Neuronal stem cell (in vitro differentiated cells): ENCODE measurements at regions not wholly inside any gene's neighbourhood (a gene's known extent, or its start where the extent isn't known, plus 50 kb on each side); places are given as distances from the start of the nearest gene placed in this dataset.

Source experiments
- DNase-seq: peaks from one replicate; pipeline ENCODE4 v3.0.0-alpha.2; 2013; ENCODE audit warnings: low spot score
- H2AFZ ChIP-seq: one replicate; pipeline ENCODE4 v1.6.1; 2013; ENCODE audit warnings: mild to moderate bottlenecking, low read length, inconsistent platforms
- H2AK5ac ChIP-seq: 2 replicates; pipeline ENCODE4 v1.6.1; 2013; ENCODE audit warnings: low read depth, mild to moderate bottlenecking, inconsistent platforms, low read length, moderate library complexity, mixed read lengths
- H2BK120ac ChIP-seq: 2 replicates; pipeline ENCODE4 v1.6.1; 2013; ENCODE audit warnings: low read depth, mild to moderate bottlenecking, inconsistent platforms, low read length, moderate library complexity, mixed read lengths
- H2BK12ac ChIP-seq: one replicate; pipeline ENCODE4 v1.6.1; 2013; ENCODE audit warnings: low read length, inconsistent platforms
- H2BK15ac ChIP-seq: 2 replicates; pipeline ENCODE4 v1.6.1; 2013; ENCODE audit warnings: mild to moderate bottlenecking, low read length, inconsistent platforms, mixed read lengths
- H2BK5ac ChIP-seq: one replicate; pipeline ENCODE4 v1.6.1; 2013; ENCODE audit warnings: inconsistent platforms, mild to moderate bottlenecking, low read length, moderate library complexity
- H3K14ac ChIP-seq: one replicate; pipeline ENCODE4 v1.6.1; 2013; ENCODE audit warnings: low read length, inconsistent platforms
- H3K18ac ChIP-seq: 2 replicates; pipeline ENCODE4 v1.6.1; 2013; ENCODE audit warnings: low read length, inconsistent platforms
- H3K23ac ChIP-seq: 2 replicates; pipeline ENCODE4 v1.6.1; 2013; ENCODE audit warnings: low read depth, mild to moderate bottlenecking, mixed read lengths, low read length, inconsistent platforms; ENCODE audit not compliant: poor library complexity
- H3K27ac ChIP-seq: replicated peaks from 3 replicates; pipeline ENCODE4 v1.5.1; 2013; ENCODE audit warnings: low read length, inconsistent platforms
- H3K27me3 ChIP-seq, 3 experiments: 2 replicates each; pipeline ENCODE4 v1.6.1; 2013; ENCODE audit warnings: low read length in 3 of 3, mild to moderate bottlenecking in 2 of 3, inconsistent platforms in 1 of 3, low read depth in 1 of 3, mixed read lengths in 1 of 3, moderate library complexity in 1 of 3; ENCODE audit not compliant: control insufficient read depth in 3 of 3, insufficient read depth in 3 of 3
- H3K36me3 ChIP-seq, 2 donors: replicated peaks in 1 of 2; 2 replicates each; pipeline ENCODE4 v1.6.1; 2013; ENCODE audit warnings: low read length in 2 of 2; ENCODE audit not compliant: control insufficient read depth in 2 of 2, insufficient read depth in 2 of 2
- H3K4ac ChIP-seq: 2 replicates; pipeline ENCODE4 v1.6.1; 2013; ENCODE audit warnings: inconsistent platforms, mild to moderate bottlenecking, low read length, moderate library complexity
- H3K4me1 ChIP-seq, 2 donors: 1 replicate in 1 of 2; 2 replicates in 1 of 2; pipeline ENCODE4 v1.6.1; 2013; ENCODE audit warnings: low read length in 2 of 2, low read depth in 1 of 2; ENCODE audit not compliant: control insufficient read depth in 2 of 2, insufficient read depth in 1 of 2
- H3K4me2 ChIP-seq: one replicate; pipeline ENCODE4 v1.6.1; 2013; ENCODE audit warnings: mild to moderate bottlenecking, low read length, inconsistent platforms; ENCODE audit not compliant: insufficient read depth, poor library complexity, severe bottlenecking
- H3K4me3 ChIP-seq, 2 donors: 2 replicates each; pipeline ENCODE4 v1.5.1; 2013; ENCODE audit warnings: low read length in 2 of 2, mild to moderate bottlenecking in 2 of 2, inconsistent platforms in 1 of 2, moderate library complexity in 1 of 2
- H3K79me1 ChIP-seq: one replicate; pipeline ENCODE4 v1.6.1; 2013; ENCODE audit warnings: low read depth, mild to moderate bottlenecking, inconsistent platforms, low read length, moderate library complexity
- H3K9ac ChIP-seq: one replicate; pipeline ENCODE4 v1.6.1; 2013; ENCODE audit warnings: mild to moderate bottlenecking, low read depth, low read length, inconsistent platforms; ENCODE audit not compliant: poor library complexity
- H3K9me3 ChIP-seq, 2 donors: replicated peaks in 1 of 2; 2 replicates each; pipeline versions ENCODE3 to v1.6.1; 2013; ENCODE audit warnings: low read length in 2 of 2, mild to moderate bottlenecking in 2 of 2, inconsistent platforms in 1 of 2, low read depth in 1 of 2, mixed read lengths in 1 of 2, moderate library complexity in 1 of 2; ENCODE audit not compliant: control insufficient read depth in 2 of 2, insufficient read depth in 1 of 2
- H4K8ac ChIP-seq: one replicate; pipeline ENCODE4 v1.6.1; 2013; ENCODE audit warnings: low read depth, mild to moderate bottlenecking, inconsistent platforms, low read length, moderate library complexity
- H4K91ac ChIP-seq: one replicate; pipeline ENCODE4 v1.6.1; 2013; ENCODE audit warnings: low read length, low read depth, mild to moderate bottlenecking, inconsistent platforms; ENCODE audit not compliant: poor library complexity
- WGBS, 2 donors: extraction: QIAGEN DNeasy Blood & Tissue Kit; methylation state at CpG; one replicate each; pipeline ENCODE4 v1.1.7; 2013; ENCODE audit warnings: missing lambda C conversion rate in 2 of 2, mixed read lengths in 1 of 2; ENCODE audit not compliant: insufficient read length in 2 of 2, insufficient replicate concordance in 1 of 2; ENCODE audit errors: extremely low coverage in 2 of 2; 5-methylcytosine and 5-hydroxymethylcytosine counted together

- Histone ChIP-seq H4K8ac (no peak overlapping the region), H3K79me1 (no peaks in the 10 kb centered on the region), H3K36me3 (no peaks in the 10 kb centered on the region), H3K14ac (no peak overlapping the region), H3K23ac (no peak overlapping the region), H2BK5ac (no peak overlapping the region), H4K91ac (no peak overlapping the region), H2BK12ac (no peak overlapping the region), H3K9ac (no peak overlapping the region), H3K4me3 (no peak overlapping the region), H3K4me1 (no peaks in the 10 kb centered on the region), H2BK15ac (no peak overlapping the region), H3K18ac (no peak overlapping the region), H3K4me2 (no peak overlapping the region), H3K9me3 (peaks cover 0 to 2% of the 10 kb centered on the region in 2 donors), H2BK120ac (no peak overlapping the region), H3K4ac (no peak overlapping the region), H3K27ac (no peak overlapping the region), H2AK5ac (no peak overlapping the region), H3K27me3 (no peaks in the 10 kb centered on the region), H2AFZ (no peak overlapping the region)
- WGBS, 2 donors: no CpG with 5 or more reads among the region's 10 CpGs
- DNase-seq: no peak
These were observed 1719.5 kb downstream of the MRPL39 start for GRCh38 chr21:23887725-23888306.

- Histone ChIP-seq H2BK12ac (no peak overlapping the region), H3K23ac (no peak overlapping the region), H3K4me1 (no peaks in the 10 kb centered on the region), H3K9me3 (peaks cover 0 to 2% of the 10 kb centered on the region in 2 donors), H2BK120ac (no peak overlapping the region), H4K8ac (no peak overlapping the region), H3K79me1 (no peaks in the 10 kb centered on the region), H3K14ac (no peak overlapping the region), H3K27ac (no peak overlapping the region), H3K4me3 (peak overlapping the region in 1 of 2 donors; percentile 30), H2AFZ (no peak overlapping the region), H3K18ac (no peak overlapping the region), H3K36me3 (no peaks in the 10 kb centered on the region), H2BK15ac (no peak overlapping the region), H3K4ac (no peak overlapping the region), H3K4me2 (no peak overlapping the region), H2BK5ac (no peak overlapping the region), H2AK5ac (no peak overlapping the region), H3K9ac (no peak overlapping the region), H3K27me3 (no peaks in the 10 kb centered on the region), H4K91ac (no peak overlapping the region)
- no CpG with 5 or more reads among the region's 21 CpGs for WGBS, 2 donors
- no peak for DNase-seq
These were observed 1720.2 kb downstream of the MRPL39 start for GRCh38 chr21:23886828-23887724.

DNA sequence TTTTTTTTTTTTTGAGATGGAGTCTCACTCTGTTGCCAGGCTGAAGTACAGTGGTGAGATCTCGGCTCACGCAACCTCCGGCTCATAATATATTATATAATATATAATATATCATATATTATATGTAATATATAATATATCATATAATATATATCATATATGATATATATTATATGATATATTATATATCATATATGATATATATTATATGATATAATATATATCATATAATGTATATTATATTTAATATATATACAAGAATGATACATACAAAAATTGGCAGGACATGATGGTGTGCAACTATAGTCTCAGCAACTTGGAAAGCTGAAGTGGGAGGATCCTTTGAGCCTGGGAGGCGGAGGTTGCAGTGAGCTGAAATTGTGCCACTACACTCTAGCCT, 1725.5 kb downstream of the MRPL39 start:
- no CpG with 5 or more reads among the region's 4 CpGs for WGBS, 2 donors
- Histone ChIP-seq H2BK120ac (no peak overlapping the region), H2BK5ac (no peak overlapping the region), H3K79me1 (no peaks in the 10 kb centered on the region), H3K4me2 (no peak overlapping the region), H3K36me3 (no peaks in the 10 kb centered on the region), H3K4me3 (no peak overlapping the region), H4K91ac (no peak overlapping the region), H3K27ac (no peak overlapping the region), H2AFZ (no peak overlapping the region), H3K18ac (no peak overlapping the region), H2BK15ac (no peak overlapping the region), H2AK5ac (no peak overlapping the region), H2BK12ac (no peak overlapping the region), H3K4ac (no peak overlapping the region), H3K23ac (no peak overlapping the region), H3K4me1 (no peaks in the 10 kb centered on the region), H3K9me3 (peaks cover 0 to 2% of the 10 kb centered on the region in 2 donors), H4K8ac (no peak overlapping the region), H3K14ac (no peak overlapping the region), H3K27me3 (no peaks in the 10 kb centered on the region), H3K9ac (no peak overlapping the region)
- DNase-seq: no peak

DNA sequence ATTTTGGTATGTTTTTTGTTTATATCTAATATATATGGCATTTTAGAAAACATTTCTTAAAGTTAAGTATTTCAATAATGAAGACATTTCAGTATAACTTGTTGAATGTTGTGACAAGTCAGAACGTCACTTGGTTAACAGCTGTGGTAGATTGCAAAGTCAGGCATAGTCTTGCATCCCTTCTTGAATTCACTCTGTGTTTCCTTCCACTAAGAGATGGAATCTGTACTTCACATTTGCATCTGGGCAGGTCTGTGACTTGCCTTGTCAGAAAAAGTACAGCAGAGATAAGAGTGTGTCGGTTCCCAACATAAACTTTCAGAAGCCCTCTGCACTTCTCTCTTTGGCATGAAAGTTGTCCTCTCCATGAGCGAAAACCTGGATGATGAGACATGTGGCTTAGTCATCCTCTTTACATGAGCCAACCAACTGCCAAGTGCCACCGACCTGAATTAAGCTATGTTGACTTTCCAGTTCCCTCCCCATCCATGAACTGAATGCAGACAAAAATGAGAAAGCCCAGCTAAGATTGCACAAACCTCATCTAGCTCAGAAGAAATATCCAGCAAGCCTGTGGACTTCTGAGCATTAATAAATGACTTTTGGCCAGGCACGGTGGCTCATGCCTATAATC, 1730.2 kb downstream of the MRPL39 start:
- H4K8ac ChIP-seq: no peak overlapping the region
- H3K4ac ChIP-seq: no peak overlapping the region
- H3K79me1 ChIP-seq: no peaks in the 10 kb centered on the region

More for the DNA sequence above, 1730.2 kb downstream of the MRPL39 start:
- Histone ChIP-seq H2BK12ac (no peak overlapping the region), H3K4me3 (no peak overlapping the region), H3K9ac (no peak overlapping the region), H3K14ac (no peak overlapping the region), H4K91ac (no peak overlapping the region), H2BK15ac (no peak overlapping the region), H3K9me3 (no peaks in the 10 kb centered on the region), H3K27ac (no peak overlapping the region), H2BK120ac (no peak overlapping the region), H3K36me3 (no peaks in the 10 kb centered on the region), H3K27me3 (no peaks in the 10 kb centered on the region), H2AK5ac (no peak overlapping the region), H2BK5ac (no peak overlapping the region), H2AFZ (no peak overlapping the region), H3K18ac (no peak overlapping the region), H3K23ac (no peak overlapping the region), H3K4me1 (no peaks in the 10 kb centered on the region), H3K4me2 (no peak overlapping the region)
- WGBS, 2 donors: no CpG with 5 or more reads among the region's 5 CpGs
- no peak for DNase-seq
